K562 (cell line): ENCODE measurements at regions not wholly inside any gene's neighbourhood (a gene's known extent, or its start where the extent isn't known, plus 50 kb on each side); places are given as distances from the start of the nearest gene placed in this dataset.

ENCODE experiments used
- ATAC-seq: fragments of 200-7000 bp; cut with Tn5 transposase; 3 replicates; pipeline ENCODE4 v1.9.1; 2020; ENCODE audit warnings: moderate library complexity
- BruUV-seq: library from RNA; stranded (reverse); fragments of 400-500 nt; replicated peaks from 2 replicates; lab custom pipeline; 2021; lab: Mats Ljungman, UMichigan
- CTCF ChIA-PET: fragments of 300-600 bp; formaldehyde crosslinking; extraction: SDS; loops from one replicate; lab custom pipeline; 2021; ENCODE audit warnings: low intra/inter-chr PET ratio; lab: Yijun Ruan, JAX
- POLR2A ChIA-PET: fragments of 300-600, 350-650 bp; sonication (Branson Sonifier 250); formaldehyde crosslinking; extraction: SDS; loops from one replicate; lab custom pipeline; 2021; ENCODE audit warnings: antibody characterized with exemption, inconsistent platforms; lab: Yijun Ruan, JAX
- DNase-seq, 4 experiments: peaks; one replicate each; pipeline versions ENCODE4 v3.0.0 to v3.0.0-alpha.2; 2011 to 2018; ENCODE audit warnings: low spot score in 3 of 4, mixed read lengths in 3 of 4; ENCODE audit errors: extremely low read depth in 1 of 4
- FAIRE-seq: peaks from 2 replicates; lab custom pipeline; 2011; peaks lifted over from hg19 to GRCh38; lab: Jason Lieb, UNC
- H2AFZ ChIP-seq: 2 replicates; pipeline ENCODE4 v1.6.0; 2011; ENCODE audit warnings: low read depth, low read length, control low read depth, inconsistent platforms
- H3K27ac ChIP-seq: fragments of 200-600 bp; 3 replicates; pipeline ENCODE4 v1.8.0; 2011; ENCODE audit warnings: low read depth, mild to moderate bottlenecking, control low read depth, inconsistent platforms, low read length, moderate library complexity, mixed read lengths; ENCODE audit errors: extremely low read depth
- H3K27me3 ChIP-seq, 2 experiments: fragments of 300-600 bp in 1 of 2; 2 replicates in 1 of 2; 3 replicates in 1 of 2; pipeline versions ENCODE4 v1.6.0 to v1.8.0; 2011; ENCODE audit warnings: inconsistent platforms in 2 of 2, low read length in 2 of 2, mild to moderate bottlenecking in 1 of 2, mixed read lengths in 1 of 2, moderate library complexity in 1 of 2; ENCODE audit not compliant: control insufficient read depth in 2 of 2, insufficient read depth in 2 of 2
- H3K36me3 ChIP-seq: fragments of 300-600 bp; 3 replicates; pipeline ENCODE4 v1.8.0; 2011; ENCODE audit warnings: mild to moderate bottlenecking, low read length, inconsistent platforms; ENCODE audit not compliant: control insufficient read depth, insufficient read depth
- H3K4me1 ChIP-seq, 2 experiments: fragments of 200-600 bp in 1 of 2; replicated peaks in 1 of 2; 2 replicates in 1 of 2; 3 replicates in 1 of 2; pipeline versions ENCODE4 v1.5.1 to v1.8.0; 2011; ENCODE audit warnings: inconsistent platforms in 2 of 2, low read length in 2 of 2, mild to moderate bottlenecking in 1 of 2, mixed read lengths in 1 of 2, moderate library complexity in 1 of 2; ENCODE audit not compliant: control insufficient read depth in 2 of 2, insufficient read depth in 2 of 2
- H3K4me2 ChIP-seq: 2 replicates; pipeline ENCODE4 v1.6.1; 2011; ENCODE audit warnings: low read length, control low read depth, inconsistent platforms, mixed read lengths; ENCODE audit not compliant: insufficient read depth
- H3K4me3 ChIP-seq: fragments of 200-600 bp; sonication (generic), shearing (Covaris generic); 2 replicates; pipeline ENCODE4 v1.5.1; 2016; ENCODE audit warnings: control low read depth, inconsistent platforms
- H3K79me2 ChIP-seq: fragments of 200-600 bp; 3 replicates; pipeline ENCODE4 v1.8.0; 2011; ENCODE audit warnings: low read length, inconsistent platforms; ENCODE audit not compliant: control insufficient read depth, insufficient read depth
- H3K9ac ChIP-seq, 2 experiments: 2 replicates each; pipeline versions ENCODE4 v1.6.0 to v1.6.1; 2011; ENCODE audit warnings: low read depth in 2 of 2, low read length in 2 of 2, control low read depth in 1 of 2, inconsistent platforms in 1 of 2, mild to moderate bottlenecking in 1 of 2, mixed read lengths in 1 of 2; ENCODE audit not compliant: insufficient read depth in 1 of 2
- H3K9me1 ChIP-seq: one replicate; pipeline ENCODE4 v1.6.0; 2011; ENCODE audit warnings: inconsistent platforms, mild to moderate bottlenecking, low read length, moderate library complexity; ENCODE audit not compliant: control insufficient read depth, insufficient read depth
- H3K9me3 ChIP-seq: replicated peaks from 2 replicates; pipeline ENCODE4 v1.5.1; 2011; ENCODE audit warnings: low read depth, low read length, inconsistent platforms; ENCODE audit not compliant: control insufficient read depth, insufficient read depth
- H4K20me1 ChIP-seq: replicated peaks from 2 replicates; pipeline ENCODE4 v1.6.1; 2011; ENCODE audit warnings: low read length, inconsistent platforms, mixed read lengths; ENCODE audit not compliant: control insufficient read depth, insufficient read depth
- ARNT ChIP-seq, 2 experiments: fragments of 450-650 bp; IDR thresholded peaks; 2 replicates each; pipeline ENCODE4 v1.6.1; 2016; ENCODE audit warnings: mild to moderate bottlenecking in 1 of 2
- DPF2 ChIP-seq: fragments of 450-650 bp; IDR thresholded peaks from 2 replicates; pipeline ENCODE4 v1.6.1; 2016
- HNRNPH1 ChIP-seq: fragments of 200-400 bp; formaldehyde crosslinking; optimal IDR thresholded peaks from 2 replicates; pipeline ENCODE3; 2017; ENCODE audit warnings: low read depth, mild to moderate bottlenecking, low read length, moderate library complexity
- PHF20 ChIP-seq: fragments of 450-650 bp; IDR thresholded peaks from 2 replicates; pipeline ENCODE4 v1.6.1; 2018; ENCODE audit not compliant: partially characterized antibody
- PRPF4 ChIP-seq: fragments of 200-400 bp; formaldehyde crosslinking; IDR thresholded peaks from one replicate; pipeline ENCODE4 v1.6.1; 2017; ENCODE audit warnings: low read length, low read depth, mild to moderate bottlenecking; ENCODE audit not compliant: insufficient read depth, poor library complexity, severe bottlenecking
- PURB ChIP-seq: sonication (generic); formaldehyde crosslinking; IDR thresholded peaks from 2 replicates; pipeline ENCODE4 v1.9.0; 2021; ENCODE audit warnings: low read depth, mild to moderate bottlenecking, missing genetic modification reagents
- RBM14 ChIP-seq: fragments of 200-400 bp; formaldehyde crosslinking; IDR thresholded peaks from 2 replicates; pipeline ENCODE4 v1.6.1; 2018; ENCODE audit warnings: low read depth, mild to moderate bottlenecking, low read length, moderate library complexity, borderline replicate concordance; ENCODE audit not compliant: insufficient read depth
- RBM17 ChIP-seq: fragments of 200-400 bp; formaldehyde crosslinking; IDR thresholded peaks from 2 replicates; pipeline ENCODE4 v1.6.1; 2017; ENCODE audit warnings: low read depth, mild to moderate bottlenecking, low read length, borderline replicate concordance
- SIX5 ChIP-seq, 2 experiments: IDR thresholded peaks; 2 replicates each; pipeline ENCODE4 v1.6.1; 2011; ENCODE audit warnings: low read length in 2 of 2, borderline replicate concordance in 1 of 2, low read depth in 1 of 2, mild to moderate bottlenecking in 1 of 2, moderate library complexity in 1 of 2; ENCODE audit not compliant: insufficient read depth in 1 of 2
- STAT5B ChIP-seq: fragments of 250-450 bp; sonication (Bioruptor Pico); IDR thresholded peaks from 2 replicates; pipeline ENCODE4 v1.8.0; 2021; ENCODE audit warnings: mild to moderate bottlenecking, inconsistent platforms
- TBP ChIP-seq: optimal IDR thresholded peaks from 2 replicates; pipeline ENCODE3; 2011; ENCODE audit warnings: low read depth, low read length, improper control_type of control experiment
- ZNF253 ChIP-seq: fragments of 250-450 bp; sonication (Bioruptor Pico); conservative IDR thresholded peaks from 2 replicates; pipeline ENCODE4 v1.6.1; 2021; ENCODE audit warnings: mild to moderate bottlenecking
- ZNF586 ChIP-seq: fragments of 450-650 bp; formaldehyde crosslinking; conservative IDR thresholded peaks from 2 replicates; pipeline ENCODE4 v1.4.0; 2020; ENCODE audit warnings: mild to moderate bottlenecking, moderate library complexity
- ZNF76 ChIP-seq: fragments of 250-450 bp; sonication (Bioruptor Pico); IDR thresholded peaks from 2 replicates; pipeline ENCODE4 v1.4.0; 2020; ENCODE audit warnings: mild to moderate bottlenecking, moderate library complexity, borderline replicate concordance
- WGBS: fragments of 100-300 bp; shearing (Covaris generic); methylation state at CpG from one replicate; pipeline ENCODE4 v1.1.6; 2016; ENCODE audit warnings: low coverage, mixed read lengths; ENCODE audit not compliant: insufficient coverage; ENCODE audit errors: missing lambda C conversion rate; 5-methylcytosine and 5-hydroxymethylcytosine counted together
- in situ Hi-C: fragments of 300-500 bp; cut with MboI; formaldehyde crosslinking; loops from 4 replicates; pipeline ENCODE4 v1.15.0; 2018; ENCODE audit warnings: inconsistent platforms, mixed read lengths
- intact Hi-C: fragments of 100-400 bp; cut with micrococcal nuclease; formaldehyde crosslinking; loops from 2 replicates; pipeline ENCODE4 v1.14.2; 2022
- TF ChIP-seq, protein P1 (sequence below): sonication (generic); formaldehyde crosslinking; IDR thresholded peaks from 2 replicates; pipeline ENCODE4 v1.8.1; 2023; ENCODE audit warnings: mild to moderate bottlenecking, missing genetic modification reagents

DNA sequence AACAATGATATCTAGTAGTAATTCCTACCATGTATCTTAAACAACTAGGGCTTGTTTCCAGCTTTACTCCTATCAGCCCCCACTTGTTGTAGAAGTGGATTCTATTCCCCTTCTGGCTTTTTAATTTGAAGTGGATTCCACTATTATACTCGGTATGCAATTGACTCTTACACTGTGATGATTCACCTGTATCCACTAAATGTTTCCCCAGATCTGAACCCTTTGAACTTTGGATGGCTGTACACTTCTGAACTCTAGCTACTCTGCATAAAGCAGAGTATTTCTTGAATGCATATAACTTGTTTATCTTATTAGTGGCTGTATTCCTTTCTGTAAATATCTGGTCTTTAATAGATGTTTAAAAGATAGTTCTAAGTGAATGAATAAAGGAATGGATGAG is 538.4 kb upstream of the NRSN1 start:
- no TSS peak for BruUV-seq
- in situ Hi-C loops, result no loop called here
- no peak for DNase-seq
- TF ChIP-seq, protein P1, sequence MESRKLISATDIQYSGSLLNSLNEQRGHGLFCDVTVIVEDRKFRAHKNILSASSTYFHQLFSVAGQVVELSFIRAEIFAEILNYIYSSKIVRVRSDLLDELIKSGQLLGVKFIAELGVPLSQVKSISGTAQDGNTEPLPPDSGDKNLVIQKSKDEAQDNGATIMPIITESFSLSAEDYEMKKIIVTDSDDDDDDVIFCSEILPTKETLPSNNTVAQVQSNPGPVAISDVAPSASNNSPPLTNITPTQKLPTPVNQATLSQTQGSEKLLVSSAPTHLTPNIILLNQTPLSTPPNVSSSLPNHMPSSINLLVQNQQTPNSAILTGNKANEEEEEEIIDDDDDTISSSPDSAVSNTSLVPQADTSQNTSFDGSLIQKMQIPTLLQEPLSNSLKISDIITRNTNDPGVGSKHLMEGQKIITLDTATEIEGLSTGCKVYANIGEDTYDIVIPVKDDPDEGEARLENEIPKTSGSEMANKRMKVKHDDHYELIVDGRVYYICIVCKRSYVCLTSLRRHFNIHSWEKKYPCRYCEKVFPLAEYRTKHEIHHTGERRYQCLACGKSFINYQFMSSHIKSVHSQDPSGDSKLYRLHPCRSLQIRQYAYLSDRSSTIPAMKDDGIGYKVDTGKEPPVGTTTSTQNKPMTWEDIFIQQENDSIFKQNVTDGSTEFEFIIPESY (CRISPR knock-in tag), result no peak
- no peak for TF ChIP-seq PURB (CRISPR knock-in tag)
- no peak for TF ChIP-seq DPF2
- TF ChIP-seq TBP, result no peak
- TF ChIP-seq PHF20, result no peak
- no peak for TF ChIP-seq ARNT (IDR thresholded peaks at IDR 0.05)
- no peak for TF ChIP-seq SIX5 (IDR thresholded peaks at IDR 0.05; ENCODE audit: borderline replicate concordance in 1 of 2, insufficient read depth in 1 of 2, low read depth in 1 of 2, low read length in 2 of 2)
- no peak for TF ChIP-seq PRPF4
- TF ChIP-seq ZNF253 (CRISPR knock-in tag), result no peak
- no peak for TF ChIP-seq RBM17
- no peak for TF ChIP-seq STAT5B (CRISPR knock-in tag)
- no peak for TF ChIP-seq HNRNPH1
- no peak for TF ChIP-seq ZNF586 (CRISPR knock-in tag)
- TF ChIP-seq RBM14, result no peak
- TF ChIP-seq ZNF76, result no peak
- no peaks in the 10 kb centered on the region for H3K4me1 ChIP-seq
- no peak for FAIRE-seq
- CTCF ChIA-PET, result no interaction called here
- WGBS, result 0% methylated on average over 1 of the region's 1 CpG
- H3K9ac ChIP-seq, result no peak overlapping the region
- no peaks in the 10 kb centered on the region for H3K79me2 ChIP-seq
- H3K27ac ChIP-seq, result no peak overlapping the region
- H2AFZ ChIP-seq, result no peak overlapping the region
- H3K9me1 ChIP-seq, result no peaks in the 10 kb centered on the region
- intact Hi-C loops, result no loop called here
- no peak overlapping the region for H3K4me3 ChIP-seq
- H4K20me1 ChIP-seq, result no peaks in the 10 kb centered on the region
- no peak for ATAC-seq
- no peaks in the 10 kb centered on the region for H3K36me3 ChIP-seq
- no peak overlapping the region for H3K4me2 ChIP-seq
- POLR2A ChIA-PET, result no interaction called here
- no peaks in the 10 kb centered on the region for H3K9me3 ChIP-seq
- H3K27me3 ChIP-seq, result no peaks in the 10 kb centered on the region
